ENCODE measurements at regions not wholly inside any gene's neighbourhood (a gene's known extent, or its start where the extent isn't known, plus 50 kb on each side); places are given as distances from the start of the nearest gene placed in this dataset.

DNA sequence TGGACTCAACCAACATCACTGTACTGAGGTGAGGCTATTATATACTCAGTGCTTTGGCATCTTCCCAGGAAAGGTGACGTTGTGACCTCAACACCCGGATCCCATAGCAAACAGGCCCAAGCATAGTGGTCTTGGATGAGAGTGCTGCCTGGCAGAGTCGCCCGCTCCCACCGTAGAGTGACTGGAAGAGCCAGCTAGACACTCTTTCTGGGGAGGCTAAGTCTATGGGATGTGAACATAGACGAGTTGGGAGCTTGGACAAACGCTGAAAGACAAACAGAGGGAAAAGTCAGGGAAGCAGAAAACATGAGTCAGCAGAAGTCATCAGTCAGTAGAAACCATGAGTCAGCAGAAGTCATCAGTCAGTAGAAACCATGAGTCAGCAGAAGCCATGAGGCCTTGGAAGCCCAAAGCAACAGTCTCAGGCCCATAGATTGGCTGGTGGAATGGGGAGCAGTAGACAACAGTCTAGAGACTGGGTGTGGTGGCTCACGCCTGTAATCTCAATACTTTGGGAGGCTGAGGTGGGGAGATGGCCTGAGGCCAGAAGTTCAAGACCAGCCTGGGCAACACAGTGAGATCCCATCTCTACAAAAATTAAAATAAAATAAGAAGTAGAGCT lies 66.4 kb upstream of the MAP1LC3B2 start:
- H3K4me3 ChIP-seq: no peak overlapping the region
- no peak overlapping the region for H3K27ac ChIP-seq
- H4K20me1 ChIP-seq (ENCODE audit: insufficient read depth, poor library complexity, severe bottlenecking): no peaks in the 10 kb centered on the region
- no peaks in the 10 kb centered on the region for H3K9me2 ChIP-seq (replicated peaks; ENCODE audit: insufficient read depth)
- no peaks in the 10 kb centered on the region for H3K36me3 ChIP-seq (replicated peaks; ENCODE audit: insufficient read depth, low read depth)
- WGBS (ENCODE audit: low lambda C conversion rate, missing lambda C conversion rate): 82% methylated on average over 8 of the region's 8 CpGs
- DNase-seq (ENCODE audit: low spot score): peak; percentile 50
- H3K79me2 ChIP-seq: no peaks in the 10 kb centered on the region
- no peak overlapping the region for H2AFZ ChIP-seq
- no peaks in the 10 kb centered on the region for H3K9me3 ChIP-seq (ENCODE audit: low read depth)
- H3K27me3 ChIP-seq: no peaks in the 10 kb centered on the region
- H3K4me1 ChIP-seq (ENCODE audit: insufficient read depth): no peaks in the 10 kb centered on the region
- no peak for TF ChIP-seq EZH2 (IDR thresholded peaks at IDR 0.05; ENCODE audit: borderline replicate concordance)
- H3K4me2 ChIP-seq: no peak overlapping the region

DNA sequence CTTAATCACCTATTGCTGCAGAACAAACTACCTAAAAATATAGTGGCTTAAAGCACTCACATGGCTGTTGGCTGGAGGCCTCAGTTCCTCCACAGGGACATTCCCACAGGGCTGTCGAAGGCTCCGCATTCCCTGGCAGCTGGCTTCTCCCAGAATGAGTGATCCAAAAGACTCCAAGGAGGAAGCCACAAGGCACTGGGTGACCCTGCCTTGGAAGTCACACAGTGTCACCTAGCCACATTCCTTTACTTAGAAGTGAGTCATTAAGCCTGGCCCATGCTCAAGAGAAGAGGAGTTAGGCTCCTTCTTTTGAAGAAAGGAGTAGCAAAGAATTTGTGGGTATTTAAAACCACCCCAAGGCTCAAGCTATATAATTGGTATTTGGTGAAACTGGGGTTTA lies 63.9 kb upstream of the MAP1LC3B2 start:
- H3K9me2 ChIP-seq (replicated peaks; ENCODE audit: insufficient read depth): no peaks in the 10 kb centered on the region
- no peaks in the 10 kb centered on the region for H4K20me1 ChIP-seq (ENCODE audit: insufficient read depth, poor library complexity, severe bottlenecking)
- no peaks in the 10 kb centered on the region for H3K27me3 ChIP-seq
- no peak overlapping the region for H3K4me2 ChIP-seq
- H3K79me2 ChIP-seq: no peaks in the 10 kb centered on the region
- H3K9me3 ChIP-seq (ENCODE audit: low read depth): no peaks in the 10 kb centered on the region
- DNase-seq (ENCODE audit: low spot score): peak; percentile 37
- no peak overlapping the region for H2AFZ ChIP-seq
- TF ChIP-seq, protein P1, sequence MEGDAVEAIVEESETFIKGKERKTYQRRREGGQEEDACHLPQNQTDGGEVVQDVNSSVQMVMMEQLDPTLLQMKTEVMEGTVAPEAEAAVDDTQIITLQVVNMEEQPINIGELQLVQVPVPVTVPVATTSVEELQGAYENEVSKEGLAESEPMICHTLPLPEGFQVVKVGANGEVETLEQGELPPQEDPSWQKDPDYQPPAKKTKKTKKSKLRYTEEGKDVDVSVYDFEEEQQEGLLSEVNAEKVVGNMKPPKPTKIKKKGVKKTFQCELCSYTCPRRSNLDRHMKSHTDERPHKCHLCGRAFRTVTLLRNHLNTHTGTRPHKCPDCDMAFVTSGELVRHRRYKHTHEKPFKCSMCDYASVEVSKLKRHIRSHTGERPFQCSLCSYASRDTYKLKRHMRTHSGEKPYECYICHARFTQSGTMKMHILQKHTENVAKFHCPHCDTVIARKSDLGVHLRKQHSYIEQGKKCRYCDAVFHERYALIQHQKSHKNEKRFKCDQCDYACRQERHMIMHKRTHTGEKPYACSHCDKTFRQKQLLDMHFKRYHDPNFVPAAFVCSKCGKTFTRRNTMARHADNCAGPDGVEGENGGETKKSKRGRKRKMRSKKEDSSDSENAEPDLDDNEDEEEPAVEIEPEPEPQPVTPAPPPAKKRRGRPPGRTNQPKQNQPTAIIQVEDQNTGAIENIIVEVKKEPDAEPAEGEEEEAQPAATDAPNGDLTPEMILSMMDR (IDR thresholded peaks at IDR 0.05; ENCODE audit: poor library complexity): no peak
- TF ChIP-seq EZH2phosphoT487 (IDR thresholded peaks at IDR 0.05; ENCODE audit: low read depth, severe bottlenecking, unreplicated experiment) (no peak), EZH2 (IDR thresholded peaks at IDR 0.05; ENCODE audit: borderline replicate concordance) (no peak)
- no peaks in the 10 kb centered on the region for H3K36me3 ChIP-seq (replicated peaks; ENCODE audit: insufficient read depth, low read depth)
- H3K4me1 ChIP-seq (ENCODE audit: insufficient read depth): no peaks in the 10 kb centered on the region
- WGBS (ENCODE audit: low lambda C conversion rate, missing lambda C conversion rate): 71% methylated on average over 2 of the region's 2 CpGs
- H3K27ac ChIP-seq: no peak overlapping the region
- no peak overlapping the region for H3K4me3 ChIP-seq

DNA sequence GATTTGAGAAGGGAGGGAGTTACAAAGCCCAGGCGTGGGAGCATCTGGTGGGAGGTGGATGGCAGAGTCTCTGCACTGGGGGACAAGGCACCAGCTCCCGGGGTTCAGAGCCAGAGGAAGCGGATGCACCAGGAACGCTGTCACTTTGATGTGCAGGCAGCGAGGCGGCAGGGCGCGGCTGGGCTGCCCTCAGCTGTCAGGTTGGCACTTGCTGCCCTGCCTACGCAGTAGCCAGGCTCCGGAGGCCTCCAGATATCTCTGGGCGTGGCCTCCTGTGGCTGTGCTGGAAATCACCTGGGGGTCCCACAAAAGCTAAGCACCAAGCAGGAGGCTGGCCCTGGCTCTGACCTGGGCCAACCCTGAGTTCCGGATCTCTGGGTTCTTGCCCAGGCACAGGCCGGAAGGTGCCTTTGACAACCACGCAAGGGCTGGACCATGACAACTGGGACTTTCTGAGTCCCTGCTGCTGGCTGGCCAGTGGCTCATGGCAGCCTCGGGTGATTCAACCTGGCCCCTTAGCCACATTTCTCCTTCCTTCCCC lies 62.1 kb upstream of the MAP1LC3B2 start:
- no peak for DNase-seq (ENCODE audit: low spot score)
- H3K4me1 ChIP-seq (ENCODE audit: insufficient read depth): no peaks in the 10 kb centered on the region
- TF ChIP-seq EZH2 (IDR thresholded peaks at IDR 0.05; ENCODE audit: borderline replicate concordance) (no peak), EZH2phosphoT487 (IDR thresholded peaks at IDR 0.05; ENCODE audit: low read depth, severe bottlenecking, unreplicated experiment) (no peak)
- TF ChIP-seq, protein P1 (IDR thresholded peaks at IDR 0.05; ENCODE audit: poor library complexity): no peak
- H2AFZ ChIP-seq: no peak overlapping the region
- no peaks in the 10 kb centered on the region for H4K20me1 ChIP-seq (ENCODE audit: insufficient read depth, poor library complexity, severe bottlenecking)
- no peak overlapping the region for H3K4me2 ChIP-seq
- no peak overlapping the region for H3K4me3 ChIP-seq
- H3K36me3 ChIP-seq (replicated peaks; ENCODE audit: insufficient read depth, low read depth): no peaks in the 10 kb centered on the region
- no peaks in the 10 kb centered on the region for H3K79me2 ChIP-seq
- no peaks in the 10 kb centered on the region for H3K27me3 ChIP-seq
- H3K27ac ChIP-seq: no peak overlapping the region
- no peaks in the 10 kb centered on the region for H3K9me2 ChIP-seq (replicated peaks; ENCODE audit: insufficient read depth)
- no peaks in the 10 kb centered on the region for H3K9me3 ChIP-seq (ENCODE audit: low read depth)
- 96% methylated on average over 14 of the region's 15 CpGs for WGBS (ENCODE audit: low lambda C conversion rate, missing lambda C conversion rate)

DNA sequence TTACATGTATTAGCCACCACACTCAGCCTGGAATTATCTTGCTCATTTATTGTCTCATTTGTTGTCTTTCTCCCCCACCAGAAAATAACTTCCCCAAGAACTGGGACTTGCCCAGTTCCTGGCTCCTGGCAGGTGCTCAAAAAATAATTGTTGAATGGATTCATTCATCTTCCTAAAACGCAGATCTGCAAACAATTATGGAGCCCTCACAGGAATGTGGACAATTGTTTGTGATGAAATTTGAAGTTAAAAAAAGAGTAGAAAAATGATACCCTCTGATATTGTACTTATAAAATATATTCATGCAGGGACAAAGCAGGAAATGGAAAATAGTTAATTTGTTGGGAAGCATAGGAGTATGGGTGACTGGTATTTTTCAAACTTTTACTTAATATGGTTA lies 60.7 kb upstream of the MAP1LC3B2 start:
- Histone ChIP-seq H3K27me3 (no peaks in the 10 kb centered on the region), H3K9me3 (ENCODE audit: low read depth) (no peaks in the 10 kb centered on the region), H3K27ac (no peak overlapping the region), H2AFZ (no peak overlapping the region), H4K20me1 (ENCODE audit: insufficient read depth, poor library complexity, severe bottlenecking) (no peaks in the 10 kb centered on the region), H3K4me3 (no peak overlapping the region), H3K36me3 (replicated peaks; ENCODE audit: insufficient read depth, low read depth) (no peaks in the 10 kb centered on the region), H3K4me1 (ENCODE audit: insufficient read depth) (no peaks in the 10 kb centered on the region), H3K9me2 (replicated peaks; ENCODE audit: insufficient read depth) (no peaks in the 10 kb centered on the region), H3K4me2 (no peak overlapping the region), H3K79me2 (no peaks in the 10 kb centered on the region)
- TF ChIP-seq, protein P1 (IDR thresholded peaks at IDR 0.05; ENCODE audit: poor library complexity): no peak
- TF ChIP-seq EZH2 (IDR thresholded peaks at IDR 0.05; ENCODE audit: borderline replicate concordance) (no peak), EZH2phosphoT487 (IDR thresholded peaks at IDR 0.05; ENCODE audit: low read depth, severe bottlenecking, unreplicated experiment) (no peak)
- no peak for DNase-seq (ENCODE audit: low spot score)
- WGBS (ENCODE audit: low lambda C conversion rate, missing lambda C conversion rate): 67% methylated on average over 1 of the region's 1 CpG

Data from hepatocyte (in vitro differentiated cells).